Astrocyte (in vitro differentiated cells and primary cell): ENCODE measurements at regions not wholly inside any gene's neighbourhood (a gene's known extent, or its start where the extent isn't known, plus 50 kb on each side); places are given as distances from the start of the nearest gene placed in this dataset.

Experiments
- EZH2 ChIP-seq: IDR thresholded peaks from 2 replicates; pipeline ENCODE4 v1.6.1; 2012; ENCODE audit warnings: mild to moderate bottlenecking, low read length, inconsistent platforms; ENCODE audit not compliant: insufficient read depth
- TF ChIP-seq, protein P1 (sequence below): IDR thresholded peaks from 2 replicates; pipeline ENCODE4 v1.5.1; 2011; ENCODE audit warnings: low read depth, mild to moderate bottlenecking, inconsistent platforms, low read length, moderate library complexity; ENCODE audit not compliant: insufficient read depth

DNA sequence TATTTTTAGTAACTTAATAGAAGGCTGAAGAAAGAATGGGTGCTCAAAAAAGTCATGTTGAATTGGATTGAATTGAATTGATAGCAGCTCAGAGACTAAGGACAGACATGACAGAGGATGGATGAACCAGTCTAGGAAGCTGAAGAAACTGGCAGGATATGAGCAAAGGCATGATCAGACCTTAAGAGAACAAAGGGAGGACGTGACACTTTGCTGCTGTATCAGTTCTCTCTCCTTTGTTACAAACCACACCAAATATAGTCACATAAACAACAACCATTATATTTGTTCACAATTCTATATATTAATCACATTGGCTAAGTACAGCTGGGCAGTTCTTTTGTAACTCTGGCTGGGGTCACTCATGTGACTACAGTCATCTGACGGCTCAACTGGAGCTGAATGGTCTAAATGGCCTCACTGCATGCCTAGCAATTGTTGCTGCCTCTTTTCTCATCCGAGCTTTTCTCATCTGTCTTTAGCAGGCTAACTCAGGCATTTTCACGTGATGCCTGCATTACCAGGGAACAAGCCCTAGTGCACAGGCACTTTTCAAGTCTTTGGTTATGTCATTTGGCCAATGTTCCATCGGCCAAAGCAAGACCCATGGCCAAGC, 355.0 kb downstream of the ETNK1 start:
- no peak for TF ChIP-seq EZH2
- TF ChIP-seq, protein P1, sequence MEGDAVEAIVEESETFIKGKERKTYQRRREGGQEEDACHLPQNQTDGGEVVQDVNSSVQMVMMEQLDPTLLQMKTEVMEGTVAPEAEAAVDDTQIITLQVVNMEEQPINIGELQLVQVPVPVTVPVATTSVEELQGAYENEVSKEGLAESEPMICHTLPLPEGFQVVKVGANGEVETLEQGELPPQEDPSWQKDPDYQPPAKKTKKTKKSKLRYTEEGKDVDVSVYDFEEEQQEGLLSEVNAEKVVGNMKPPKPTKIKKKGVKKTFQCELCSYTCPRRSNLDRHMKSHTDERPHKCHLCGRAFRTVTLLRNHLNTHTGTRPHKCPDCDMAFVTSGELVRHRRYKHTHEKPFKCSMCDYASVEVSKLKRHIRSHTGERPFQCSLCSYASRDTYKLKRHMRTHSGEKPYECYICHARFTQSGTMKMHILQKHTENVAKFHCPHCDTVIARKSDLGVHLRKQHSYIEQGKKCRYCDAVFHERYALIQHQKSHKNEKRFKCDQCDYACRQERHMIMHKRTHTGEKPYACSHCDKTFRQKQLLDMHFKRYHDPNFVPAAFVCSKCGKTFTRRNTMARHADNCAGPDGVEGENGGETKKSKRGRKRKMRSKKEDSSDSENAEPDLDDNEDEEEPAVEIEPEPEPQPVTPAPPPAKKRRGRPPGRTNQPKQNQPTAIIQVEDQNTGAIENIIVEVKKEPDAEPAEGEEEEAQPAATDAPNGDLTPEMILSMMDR, result no peak
